A673 (cell line): ENCODE measurements at regions not wholly inside any gene's neighbourhood (a gene's known extent, or its start where the extent isn't known, plus 50 kb on each side); places are given as distances from the start of the nearest gene placed in this dataset.

ENCODE experiments used
- BruUV-seq: library from RNA; stranded (reverse); fragments of 400-500 nt; replicated peaks from 2 replicates; lab custom pipeline; 2021; lab: Mats Ljungman, UMichigan
- CTCF ChIA-PET: fragments of 300-600 bp; sonication (Branson Sonifier 250); formaldehyde crosslinking; loops from one replicate; lab custom pipeline; 2022; ENCODE audit warnings: antibody characterized with exemption; lab: Charles Lee
- POLR2A ChIA-PET: fragments of 300-600 bp; sonication (Branson Sonifier 250); formaldehyde crosslinking; loops from one replicate; lab custom pipeline; 2022; ENCODE audit warnings: antibody characterized with exemption; ENCODE audit not compliant: low non-redundant PET; lab: Charles Lee
- DNase-seq: peaks from one replicate; pipeline ENCODE4 v3.0.0-alpha.2; 2015; ENCODE audit warnings: low spot score
- H3K27ac ChIP-seq: fragments of 200-600 bp; sonication (generic); 2 replicates; pipeline ENCODE4 v1.5.1; 2016; ENCODE audit warnings: mixed run types, low read depth, mild to moderate bottlenecking, mixed read lengths, antibody characterized with exemption, low read length; ENCODE audit not compliant: poor library complexity, severe bottlenecking
- H3K27me3 ChIP-seq: fragments of 200-600 bp; sonication (generic); replicated peaks from 2 replicates; pipeline ENCODE4 v1.6.1; 2017; ENCODE audit warnings: mixed run types, low read depth, mild to moderate bottlenecking, mixed read lengths, antibody characterized with exemption, low read length; ENCODE audit not compliant: insufficient read depth, poor library complexity
- H3K36me3 ChIP-seq: fragments of 200-600 bp; sonication (generic); 2 replicates; pipeline ENCODE4 v1.6.1; 2016; ENCODE audit warnings: mixed run types, mild to moderate bottlenecking, mixed read lengths, antibody characterized with exemption, low read length; ENCODE audit not compliant: insufficient read depth, poor library complexity, severe bottlenecking
- H3K4me1 ChIP-seq: fragments of 200-600 bp; sonication (generic); 2 replicates; pipeline ENCODE4 v1.6.1; 2017; ENCODE audit warnings: mixed run types, mild to moderate bottlenecking, mixed read lengths, antibody characterized with exemption, low read length; ENCODE audit not compliant: insufficient read depth, poor library complexity, severe bottlenecking
- H3K4me3 ChIP-seq: fragments of 200-600 bp; sonication (generic); 2 replicates; pipeline ENCODE4 v1.5.1; 2016; ENCODE audit warnings: low read depth, mixed run types, mild to moderate bottlenecking, mixed read lengths, low read length; ENCODE audit not compliant: poor library complexity, severe bottlenecking
- H3K9me3 ChIP-seq: fragments of 200-600 bp; sonication (generic); 2 replicates; pipeline ENCODE4 v1.6.1; 2016; ENCODE audit warnings: mixed run types, low read depth, mild to moderate bottlenecking, mixed read lengths, antibody characterized with exemption, low read length; ENCODE audit not compliant: poor library complexity, severe bottlenecking
- CTCF ChIP-seq: fragments of 300-800, 200-600 bp; sonication (generic); conservative IDR thresholded peaks from 2 replicates; pipeline ENCODE4 v1.5.1; 2017; ENCODE audit warnings: low read depth, mild to moderate bottlenecking, antibody characterized with exemption, low read length, moderate library complexity, mixed read lengths
- EZH2 ChIP-seq: fragments of 200-600 bp; sonication (generic); IDR thresholded peaks from 2 replicates; pipeline ENCODE4 v1.6.1; 2017; ENCODE audit warnings: borderline replicate concordance, low read depth, mild to moderate bottlenecking, mixed read lengths, antibody characterized with exemption, low read length; ENCODE audit not compliant: poor library complexity, severe bottlenecking
- intact Hi-C: fragments of 100-400 bp; cut with micrococcal nuclease; formaldehyde crosslinking; loops from one replicate; pipeline ENCODE4 v1.10.0; 2022; ENCODE audit not compliant: unreplicated experiment

- Histone ChIP-seq H3K36me3 (no peaks in the 10 kb centered on the region), H3K4me3 (no peak overlapping the region), H3K27ac (no peak overlapping the region), H3K27me3 (no peaks in the 10 kb centered on the region), H3K9me3 (no peaks in the 10 kb centered on the region), H3K4me1 (no peaks in the 10 kb centered on the region)
- DNase-seq, result no peak
- ChIA-PET POLR2A (no interaction called here), CTCF (no interaction called here)
- no peak for TF ChIP-seq CTCF
- no peak for TF ChIP-seq EZH2
- no TSS peak for BruUV-seq
- intact Hi-C loops, result no loop called here
Measured at GRCh38 chr13:34241332-34241731, 423.4 kb downstream of the RFC3 start.

GRCh38 chr13:34243403-34243802, 425.5 kb downstream of the RFC3 start:
- Histone ChIP-seq H3K9me3 (no peaks in the 10 kb centered on the region), H3K4me1 (no peaks in the 10 kb centered on the region), H3K36me3 (no peaks in the 10 kb centered on the region), H3K4me3 (no peak overlapping the region), H3K27ac (no peak overlapping the region), H3K27me3 (no peaks in the 10 kb centered on the region)
- BruUV-seq, result no TSS peak
- ChIA-PET POLR2A (no interaction called here), CTCF (no interaction called here)
- no peak for DNase-seq
- intact Hi-C loops, result no loop called here
- TF ChIP-seq EZH2 (no peak), CTCF (no peak)

GRCh38 chr13:34246511-34246910, 428.6 kb downstream of the RFC3 start:
- no peaks in the 10 kb centered on the region for H3K9me3 ChIP-seq
- ChIA-PET CTCF (no interaction called here), POLR2A (interaction anchor here (0.6 kb wide), 1 partner anchor 425 kb away, joined by 3 read pairs; no protein-coding TSS in a partner anchor)

More at GRCh38 chr13:34246511-34246910, 428.6 kb downstream of the RFC3 start:
- DNase-seq, result no peak
- no TSS peak for BruUV-seq
- H3K27ac ChIP-seq, result no peak overlapping the region
- intact Hi-C loops, result no loop called here
- no peak overlapping the region for H3K4me3 ChIP-seq
- H3K27me3 ChIP-seq, result peaks cover 5% of the 10 kb centered on the region
- H3K4me1 ChIP-seq, result no peaks in the 10 kb centered on the region
- no peaks in the 10 kb centered on the region for H3K36me3 ChIP-seq
- TF ChIP-seq CTCF (no peak), EZH2 (no peak)
